Stimulated activated naive CD8-positive, alpha-beta T cell treated with anti-CD3 and anti-CD28 coated beads, Interleukin-15, amount 100 ng/mL, for 72 hours (primary cell): ENCODE measurements at regions not wholly inside any gene's neighbourhood (a gene's known extent, or its start where the extent isn't known, plus 50 kb on each side); places are given as distances from the start of the nearest gene placed in this dataset.

Source experiments
- ATAC-seq: fragments of 150-1000 bp; cut with Tn5 transposase; 2 replicates; pipeline ENCODE4 v1.10.0; 2021; ENCODE audit warnings: mild to moderate bottlenecking, moderate library complexity
- DNase-seq, 2 donors: peaks; one replicate each; pipeline ENCODE4 v3.0.0; 2021 to 2022
- H3K27ac Mint-ChIP-seq, 2 donors: one replicate each; pipeline ENCODE4 v1.8.0; 2022; ENCODE audit warnings: mild to moderate bottlenecking in 2 of 2, mixed read lengths in 2 of 2, moderate library complexity in 2 of 2
- H3K27me3 Mint-ChIP-seq: one replicate; pipeline ENCODE4 v1.8.0; 2022; ENCODE audit warnings: mixed read lengths
- H3K4me1 Mint-ChIP-seq: one replicate; pipeline ENCODE4 v1.8.0; 2022; ENCODE audit warnings: mild to moderate bottlenecking, mixed read lengths
- H3K4me3 Mint-ChIP-seq, 2 donors: one replicate each; pipeline ENCODE4 v1.8.0; 2022; ENCODE audit warnings: mild to moderate bottlenecking in 2 of 2, mixed read lengths in 2 of 2, moderate library complexity in 1 of 2
- H3K9me3 Mint-ChIP-seq, 2 donors: one replicate each; pipeline ENCODE4 v1.8.0; 2022; ENCODE audit warnings: mixed read lengths in 2 of 2

- ATAC-seq (no peak), DNase-seq (no peak)
- no peak overlapping the region for H3K27ac Mint-ChIP-seq
- no peak overlapping the region for H3K4me3 Mint-ChIP-seq
- H3K27me3 Mint-ChIP-seq, result no peaks in the 10 kb centered on the region
- peaks cover 0 to 4% of the 10 kb centered on the region in 2 donors for H3K9me3 Mint-ChIP-seq
- no peaks in the 10 kb centered on the region for H3K4me1 Mint-ChIP-seq
These were observed 678.6 kb upstream of the TENM3 start for GRCh38 chr4:181564625-181565024.

- H3K4me3 Mint-ChIP-seq, result no peak overlapping the region
- peaks cover 0 to 4% of the 10 kb centered on the region in 2 donors for H3K9me3 Mint-ChIP-seq
- no peaks in the 10 kb centered on the region for H3K27me3 Mint-ChIP-seq
- H3K27ac Mint-ChIP-seq, result no peak overlapping the region
- H3K4me1 Mint-ChIP-seq, result no peaks in the 10 kb centered on the region
- no peak for DNase-seq
- ATAC-seq, result no peak
These were observed 676.7 kb upstream of the TENM3 start for GRCh38 chr4:181566490-181566889.

- H3K9me3 Mint-ChIP-seq, result peaks cover 0 to 4% of the 10 kb centered on the region in 2 donors
- H3K4me1 Mint-ChIP-seq, result no peaks in the 10 kb centered on the region
- H3K27me3 Mint-ChIP-seq, result no peaks in the 10 kb centered on the region
- DNase-seq, result no peak
- no peak overlapping the region for H3K4me3 Mint-ChIP-seq
- H3K27ac Mint-ChIP-seq, result no peak overlapping the region
- ATAC-seq, result no peak
These were observed 673.6 kb upstream of the TENM3 start for GRCh38 chr4:181569553-181569952.

GRCh38 chr4:181578911-181579310 lies 664.3 kb upstream of the TENM3 start:
- Mint-ChIP-seq H3K4me3 (no peak overlapping the region), H3K27me3 (no peaks in the 10 kb centered on the region), H3K4me1 (no peaks in the 10 kb centered on the region), H3K9me3 (peaks cover 0 to 9% of the 10 kb centered on the region in 2 donors), H3K27ac (no peak overlapping the region)
- ATAC-seq, result no peak
- no peak for DNase-seq

GRCh38 chr4:181579486-181579885 lies 663.7 kb upstream of the TENM3 start:
- Mint-ChIP-seq H3K4me3 (no peak overlapping the region), H3K27me3 (no peaks in the 10 kb centered on the region), H3K9me3 (peaks cover 0 to 9% of the 10 kb centered on the region in 2 donors), H3K27ac (no peak overlapping the region), H3K4me1 (no peaks in the 10 kb centered on the region)
- DNase-seq (no peak), ATAC-seq (no peak)

GRCh38 chr4:181581983-181582382 lies 661.2 kb upstream of the TENM3 start:
- Mint-ChIP-seq H3K4me3 (no peak overlapping the region), H3K9me3 (peaks cover 0 to 9% of the 10 kb centered on the region in 2 donors), H3K27ac (no peak overlapping the region), H3K27me3 (no peaks in the 10 kb centered on the region), H3K4me1 (no peaks in the 10 kb centered on the region)
- ATAC-seq (no peak), DNase-seq (no peak)

- Mint-ChIP-seq H3K27me3 (no peaks in the 10 kb centered on the region), H3K4me3 (no peak overlapping the region), H3K4me1 (no peaks in the 10 kb centered on the region), H3K27ac (no peak overlapping the region), H3K9me3 (peaks cover 0 to 5% of the 10 kb centered on the region in 2 donors)
- ATAC-seq, result no peak
- DNase-seq, result no peak
These were observed 660.6 kb upstream of the TENM3 start for GRCh38 chr4:181582595-181582994.

GRCh38 chr4:181588733-181589302 lies 654.4 kb upstream of the TENM3 start:
- ATAC-seq (no peak), DNase-seq (no peak)
- H3K4me1 Mint-ChIP-seq, result no peaks in the 10 kb centered on the region
- H3K9me3 Mint-ChIP-seq, result peaks cover 7% of the 10 kb centered on the region in 2 donors
- H3K4me3 Mint-ChIP-seq, result no peak overlapping the region
- H3K27ac Mint-ChIP-seq, result no peak overlapping the region
- H3K27me3 Mint-ChIP-seq, result no peaks in the 10 kb centered on the region

- H3K9me3 Mint-ChIP-seq, result peaks cover 12 to 13% of the 10 kb centered on the region in 2 donors
- no peaks in the 10 kb centered on the region for H3K27me3 Mint-ChIP-seq
- H3K4me3 Mint-ChIP-seq, result no peak overlapping the region
- ATAC-seq, result no peak
- H3K27ac Mint-ChIP-seq, result no peak overlapping the region
- no peaks in the 10 kb centered on the region for H3K4me1 Mint-ChIP-seq
- DNase-seq, result no peak
These were observed 650.9 kb upstream of the TENM3 start for GRCh38 chr4:181592221-181592745.

- no peak overlapping the region for H3K4me3 Mint-ChIP-seq
- DNase-seq (no peak), ATAC-seq (no peak)
- H3K27me3 Mint-ChIP-seq, result no peaks in the 10 kb centered on the region
- no peak overlapping the region for H3K27ac Mint-ChIP-seq
- peaks cover 7 to 10% of the 10 kb centered on the region in 2 donors for H3K9me3 Mint-ChIP-seq
- no peaks in the 10 kb centered on the region for H3K4me1 Mint-ChIP-seq
These were observed 649.5 kb upstream of the TENM3 start for GRCh38 chr4:181593703-181594102.

GRCh38 chr4:181594188-181594587 lies 649.0 kb upstream of the TENM3 start:
- ATAC-seq, result no peak
- Mint-ChIP-seq H3K4me1 (no peaks in the 10 kb centered on the region), H3K4me3 (no peak overlapping the region), H3K27me3 (no peaks in the 10 kb centered on the region), H3K27ac (no peak overlapping the region), H3K9me3 (peaks cover 6 to 10% of the 10 kb centered on the region in 2 donors)
- no peak for DNase-seq

- ATAC-seq, result no peak
- Mint-ChIP-seq H3K27ac (no peak overlapping the region), H3K4me3 (no peak overlapping the region), H3K27me3 (no peaks in the 10 kb centered on the region), H3K9me3 (peaks cover 6 to 10% of the 10 kb centered on the region in 2 donors), H3K4me1 (no peaks in the 10 kb centered on the region)
- DNase-seq, result no peak
These were observed 647.5 kb upstream of the TENM3 start for GRCh38 chr4:181595716-181596115.

GRCh38 chr4:181597766-181598165 lies 645.4 kb upstream of the TENM3 start:
- Mint-ChIP-seq H3K4me3 (no peak overlapping the region), H3K27me3 (no peaks in the 10 kb centered on the region), H3K27ac (no peak overlapping the region), H3K9me3 (peaks cover 6 to 10% of the 10 kb centered on the region in 2 donors), H3K4me1 (no peaks in the 10 kb centered on the region)
- DNase-seq (no peak), ATAC-seq (no peak)

GRCh38 chr4:181599134-181599533 lies 644.1 kb upstream of the TENM3 start:
- ATAC-seq, result no peak
- Mint-ChIP-seq H3K27ac (no peak overlapping the region), H3K9me3 (peaks cover 6 to 10% of the 10 kb centered on the region in 2 donors), H3K27me3 (no peaks in the 10 kb centered on the region), H3K4me1 (no peaks in the 10 kb centered on the region), H3K4me3 (no peak overlapping the region)
- no peak for DNase-seq

- ATAC-seq, result no peak
- H3K9me3 Mint-ChIP-seq, result peaks cover 5 to 9% of the 10 kb centered on the region in 2 donors
- H3K27me3 Mint-ChIP-seq, result no peaks in the 10 kb centered on the region
- H3K4me3 Mint-ChIP-seq, result no peak overlapping the region
- DNase-seq, result no peak
- H3K27ac Mint-ChIP-seq, result no peak overlapping the region
- no peaks in the 10 kb centered on the region for H3K4me1 Mint-ChIP-seq
These were observed 642.1 kb upstream of the TENM3 start for GRCh38 chr4:181601103-181601502.

- DNase-seq, result no peak
- no peaks in the 10 kb centered on the region for H3K4me1 Mint-ChIP-seq
- no peak overlapping the region for H3K27ac Mint-ChIP-seq
- H3K4me3 Mint-ChIP-seq, result no peak overlapping the region
- no peaks in the 10 kb centered on the region for H3K27me3 Mint-ChIP-seq
- H3K9me3 Mint-ChIP-seq, result peaks cover 0 to 7% of the 10 kb centered on the region in 2 donors
- ATAC-seq, result no peak
These were observed 638.7 kb upstream of the TENM3 start for GRCh38 chr4:181604546-181604945.

GRCh38 chr4:181606300-181606699 lies 636.9 kb upstream of the TENM3 start:
- H3K27me3 Mint-ChIP-seq, result no peaks in the 10 kb centered on the region
- H3K4me3 Mint-ChIP-seq, result no peak overlapping the region
- H3K9me3 Mint-ChIP-seq, result peaks cover 0 to 7% of the 10 kb centered on the region in 2 donors
- ATAC-seq (no peak), DNase-seq (no peak)
- H3K4me1 Mint-ChIP-seq, result no peaks in the 10 kb centered on the region
- no peak overlapping the region for H3K27ac Mint-ChIP-seq
